LoVo (cell line): ENCODE measurements at regions not wholly inside any gene's neighbourhood (a gene's known extent, or its start where the extent isn't known, plus 50 kb on each side); places are given as distances from the start of the nearest gene placed in this dataset.

ENCODE experiments used
- DNase-seq: peaks from one replicate; pipeline ENCODE4 v3.0.0-alpha.2; 2016; ENCODE audit warnings: low spot score

DNA sequence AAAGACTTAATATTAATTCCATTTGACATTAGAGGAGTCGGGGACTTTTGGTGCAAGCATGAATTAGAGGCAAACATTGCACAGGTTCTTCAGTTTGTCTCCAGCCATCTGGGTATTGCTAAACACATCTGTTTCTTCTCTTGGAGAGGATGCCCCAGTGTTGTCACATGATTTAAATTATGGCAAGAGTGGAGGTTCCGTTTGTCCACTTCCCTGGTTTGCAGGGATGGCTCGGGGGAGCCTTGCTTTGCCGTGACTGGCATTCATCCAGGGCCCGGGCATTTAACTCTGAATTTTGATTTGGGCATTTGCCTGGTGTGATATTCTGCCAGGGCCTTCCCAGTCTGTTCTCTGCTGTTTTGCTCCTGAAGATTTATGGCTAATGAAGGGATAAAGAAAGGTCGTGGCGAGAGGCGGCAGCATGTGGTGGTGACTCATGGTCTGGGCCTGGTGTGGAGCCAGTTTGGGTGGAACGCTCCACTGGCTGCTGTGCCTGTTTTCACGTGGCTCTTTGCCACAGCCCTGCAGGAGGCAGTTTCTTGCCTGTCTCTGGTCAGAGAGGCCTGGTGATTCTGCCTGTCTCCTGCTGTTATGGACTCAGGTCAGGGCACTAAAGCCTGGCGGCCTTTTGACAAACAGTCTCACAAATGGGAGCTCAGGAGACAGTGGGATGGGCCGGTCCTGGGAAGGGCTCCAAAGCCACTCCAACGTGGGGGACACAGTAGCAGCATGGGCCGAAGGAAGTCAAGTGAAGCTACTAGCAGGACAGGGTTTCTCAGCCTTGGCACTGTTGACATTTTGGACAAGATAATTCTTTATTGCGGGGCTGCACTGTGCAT, 99.4 kb upstream of the PGRMC2 start:
- DNase-seq = peak; percentile 82

DNA sequence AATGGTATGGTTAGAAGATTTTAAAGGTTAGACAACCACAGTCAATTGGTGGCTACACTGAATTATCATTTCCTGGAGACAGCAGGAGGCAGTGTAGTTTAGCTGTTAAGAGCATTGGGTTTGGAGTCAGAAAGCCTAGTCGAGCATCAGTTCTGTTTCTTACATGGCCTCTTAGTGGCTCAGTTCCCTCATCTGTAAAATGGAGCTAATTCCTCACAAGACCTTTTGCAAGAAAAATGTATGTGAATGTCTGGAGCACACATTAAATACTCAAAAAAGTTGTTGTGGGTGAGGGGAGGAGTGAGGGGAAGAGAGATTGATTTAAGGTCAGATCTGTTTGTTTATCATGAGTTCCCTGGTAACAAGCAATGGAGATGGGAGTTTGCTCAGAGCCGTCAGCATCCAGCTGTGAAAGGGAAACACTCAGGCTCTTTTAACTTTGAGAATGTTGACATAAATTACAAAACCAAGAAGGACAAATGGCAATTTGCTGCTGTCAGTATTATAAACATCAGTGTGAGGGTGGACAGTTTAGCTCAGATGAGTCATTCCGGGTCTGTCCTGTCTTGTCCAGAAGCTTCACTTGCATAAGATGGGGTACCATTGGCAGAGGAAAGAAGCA, 98.2 kb upstream of the PGRMC2 start:
- no peak for DNase-seq

DNA sequence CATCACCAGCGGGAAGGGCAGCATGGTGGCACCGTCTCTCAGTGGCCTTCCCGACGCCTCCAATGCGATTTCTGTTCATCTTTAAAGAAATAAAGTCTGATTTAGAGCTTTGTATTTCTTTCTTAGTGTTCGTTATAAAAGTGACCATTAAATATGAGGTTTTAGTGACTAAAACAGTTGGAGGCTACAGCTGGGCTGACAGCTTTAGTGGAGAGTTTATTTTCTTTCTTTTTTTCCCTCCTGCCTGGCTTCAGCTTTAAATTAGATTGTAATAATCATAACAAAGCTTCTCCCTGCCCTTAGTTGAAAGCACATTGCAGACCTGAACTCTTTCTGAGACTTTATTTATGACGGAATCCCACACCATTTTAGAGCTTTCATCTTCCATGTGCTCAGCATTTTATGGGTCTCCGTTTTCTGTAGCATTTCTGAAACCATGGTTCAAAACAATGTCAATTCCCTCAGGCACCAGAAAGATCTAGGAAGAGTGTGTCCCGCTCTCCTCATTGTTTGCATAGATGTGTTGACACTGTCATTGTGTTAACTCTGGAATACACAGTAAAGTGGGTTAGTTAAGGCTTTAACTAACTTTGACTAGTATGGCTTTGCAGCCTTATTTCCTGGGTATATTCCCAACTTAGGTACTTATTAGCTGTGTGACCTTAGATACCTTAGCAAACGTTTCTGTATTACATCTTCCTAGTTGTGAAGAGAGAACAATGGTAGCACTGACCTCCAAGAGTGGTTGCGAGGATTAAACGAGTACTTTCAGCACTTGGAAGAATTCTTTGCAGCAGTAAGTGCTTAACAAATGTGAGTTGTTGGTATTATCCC, 97.4 kb upstream of the PGRMC2 start:
- no peak for DNase-seq

DNA sequence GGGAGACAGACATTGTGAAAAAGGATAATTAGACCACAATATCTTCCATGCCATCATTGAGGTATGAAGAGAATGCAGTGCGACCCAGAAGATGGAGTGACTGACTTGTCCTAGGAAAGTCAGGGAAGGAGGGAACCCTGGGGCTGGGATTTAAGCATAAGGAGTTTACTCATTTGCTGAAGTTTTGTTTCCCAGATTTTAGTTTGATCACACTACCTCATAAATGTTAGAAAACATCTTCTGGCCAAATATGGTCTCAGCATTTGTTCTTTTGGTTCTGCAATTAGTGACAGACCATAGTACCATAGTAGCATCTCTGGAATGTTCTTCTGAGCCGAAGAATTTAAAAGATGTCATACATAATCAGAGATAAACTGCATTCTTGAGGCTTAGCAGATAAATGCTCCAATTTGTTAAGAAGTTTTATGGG, 96.5 kb upstream of the PGRMC2 start:
- DNase-seq = no peak

DNA sequence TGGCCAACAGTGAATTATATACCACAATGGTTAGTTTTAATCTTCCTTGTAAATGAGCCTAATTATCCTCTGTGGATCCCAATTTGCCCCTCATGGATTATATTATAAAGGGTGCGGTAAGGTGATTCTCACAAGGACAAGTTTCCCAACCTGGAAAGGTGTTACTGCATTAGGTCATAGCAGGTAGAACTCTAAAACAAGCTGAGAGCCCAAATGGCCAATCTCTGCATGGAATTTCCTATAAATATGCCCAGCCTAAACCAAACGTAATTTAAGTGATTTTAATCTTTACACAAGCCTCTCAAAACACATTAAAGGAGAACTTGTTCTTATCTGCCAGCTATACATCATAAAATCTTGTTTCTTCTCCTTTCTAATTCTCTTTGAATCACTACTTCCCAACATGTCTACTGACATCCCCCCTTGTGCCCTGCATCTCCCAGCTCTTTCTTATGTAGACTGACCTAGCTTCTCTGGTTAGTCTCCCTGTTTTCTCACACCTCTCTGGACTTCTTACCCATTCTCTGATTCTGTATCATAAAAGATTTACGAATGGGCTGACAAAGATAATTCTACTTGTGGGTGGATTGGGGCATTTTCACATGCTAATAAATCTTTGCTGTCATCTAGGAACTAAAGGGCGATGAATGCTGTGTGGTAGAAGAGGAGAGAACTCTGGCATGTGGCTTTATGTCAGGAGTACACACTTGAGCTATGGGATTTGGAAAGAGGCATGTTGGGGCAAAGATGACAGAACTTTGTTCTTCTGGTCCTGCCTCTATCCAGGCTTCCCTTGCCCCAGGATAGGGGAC, 94.3 kb upstream of the PGRMC2 start:
- DNase-seq = no peak

DNA sequence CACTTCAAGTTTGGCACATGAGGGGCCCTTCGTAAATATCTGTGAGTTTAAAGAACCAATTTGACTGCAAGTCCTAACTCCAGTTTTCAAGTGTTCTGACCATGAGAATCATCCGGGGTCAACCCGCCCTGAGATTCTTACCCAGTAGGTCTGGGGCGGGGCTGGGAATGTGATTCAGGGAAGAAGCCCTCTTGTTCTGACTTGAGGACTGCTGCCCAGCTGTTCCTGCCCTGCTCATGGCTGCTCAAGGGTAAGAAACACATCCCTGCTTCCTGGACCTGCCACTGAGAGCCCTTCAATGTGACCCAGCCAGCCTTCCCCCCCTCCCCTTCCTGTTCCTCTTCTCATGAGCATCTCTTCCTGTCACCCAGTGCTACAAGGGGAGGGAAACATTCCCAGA, 92.7 kb upstream of the PGRMC2 start:
- DNase-seq = no peak

DNA sequence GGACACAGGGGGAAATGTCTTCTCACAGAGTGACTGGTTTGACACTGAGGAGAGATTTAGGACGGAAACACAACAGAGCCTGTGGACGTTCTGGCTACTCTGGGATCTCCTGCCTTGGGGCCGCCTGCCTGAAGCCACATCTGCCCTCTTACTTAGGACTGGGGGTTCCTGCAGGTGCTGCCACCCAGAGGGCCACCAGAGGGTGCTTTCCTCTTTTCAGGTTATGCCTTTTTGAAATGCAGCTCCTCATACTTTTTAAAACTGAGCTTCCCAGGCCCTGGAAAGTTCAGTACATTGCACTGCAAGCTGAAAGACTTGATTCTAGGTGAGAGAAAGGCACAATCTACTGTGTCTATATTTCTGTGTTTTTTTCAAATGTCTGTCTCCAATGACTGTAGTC, 92.2 kb upstream of the PGRMC2 start:
- DNase-seq = peak; percentile 9

DNA sequence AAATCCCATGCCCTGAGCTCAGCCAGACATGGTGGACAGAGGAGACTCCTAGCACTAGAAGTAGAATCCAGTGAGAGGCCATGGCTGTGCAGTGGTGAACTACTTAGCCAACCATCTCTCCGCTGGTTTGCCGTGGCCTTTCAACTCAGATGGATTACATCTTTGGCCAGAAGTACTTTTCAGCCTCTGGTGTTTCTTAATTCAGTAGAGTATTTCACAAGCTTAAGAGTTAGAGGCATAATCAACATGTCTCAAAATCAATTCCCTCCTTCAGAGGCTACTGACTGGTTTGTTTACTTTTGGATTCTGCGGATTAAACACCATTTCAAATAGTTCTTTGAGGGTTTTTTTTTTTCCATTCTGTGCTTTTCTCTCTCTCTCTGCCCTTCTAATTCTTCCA, 91.1 kb upstream of the PGRMC2 start:
- no peak for DNase-seq

DNA sequence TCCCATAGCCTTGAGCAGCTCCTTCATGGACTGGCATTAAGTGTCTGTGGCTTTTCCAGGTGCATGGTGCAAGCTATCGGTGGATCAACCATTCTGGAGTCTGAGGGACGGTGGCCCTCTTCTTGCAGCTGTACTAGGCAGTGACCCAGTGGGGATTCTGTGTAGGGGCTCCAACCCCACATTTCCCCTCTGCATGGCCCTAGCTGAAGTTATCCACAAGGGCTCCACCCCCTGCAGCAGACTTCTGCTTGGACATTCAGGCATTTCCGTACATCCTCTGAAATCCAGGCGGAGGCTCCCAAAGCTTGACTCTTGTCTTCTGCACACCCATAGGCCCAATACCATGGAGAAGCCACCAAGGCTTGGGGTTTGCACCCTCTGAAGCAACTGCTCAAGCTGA, 89.3 kb upstream of the PGRMC2 start:
- DNase-seq = no peak

DNA sequence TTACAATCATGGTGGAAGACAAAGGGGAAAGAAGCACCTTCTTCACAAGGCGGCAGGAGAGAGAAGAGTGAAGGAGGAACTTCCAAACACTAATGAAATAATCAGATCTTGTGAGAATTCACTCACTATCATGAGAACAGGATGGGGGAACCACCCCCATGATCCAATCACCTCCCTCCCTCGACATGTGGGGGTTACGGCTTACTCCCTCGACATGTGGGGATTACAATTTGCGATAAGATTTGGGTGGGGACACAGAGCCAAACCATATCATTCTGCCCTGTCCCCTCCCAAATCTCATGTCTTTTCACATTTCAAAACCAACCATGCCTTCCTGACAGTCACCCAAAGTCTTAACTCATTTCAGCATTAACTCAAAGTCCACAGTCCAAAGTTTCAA, 88.7 kb upstream of the PGRMC2 start:
- no peak for DNase-seq

DNA sequence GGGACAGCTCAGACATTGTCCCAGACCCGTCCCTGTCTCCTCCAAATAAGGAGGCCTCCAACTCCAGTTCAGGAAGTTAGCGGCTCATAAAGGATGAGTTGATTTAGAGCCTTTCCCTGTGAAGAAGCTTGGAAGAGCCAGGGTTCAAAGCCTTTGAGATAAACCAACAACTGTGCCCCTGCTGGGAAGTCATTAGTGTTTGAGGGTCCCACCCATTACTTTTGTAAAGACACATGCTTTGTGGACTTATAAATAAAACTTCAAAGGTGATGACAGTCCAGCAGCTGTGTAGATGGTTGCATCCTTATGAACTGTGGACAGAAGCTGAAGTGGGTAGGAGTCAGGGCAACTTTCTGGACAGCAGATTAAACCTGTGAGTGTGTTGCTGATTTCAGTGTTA, 86.0 kb upstream of the PGRMC2 start:
- DNase-seq = no peak

DNA sequence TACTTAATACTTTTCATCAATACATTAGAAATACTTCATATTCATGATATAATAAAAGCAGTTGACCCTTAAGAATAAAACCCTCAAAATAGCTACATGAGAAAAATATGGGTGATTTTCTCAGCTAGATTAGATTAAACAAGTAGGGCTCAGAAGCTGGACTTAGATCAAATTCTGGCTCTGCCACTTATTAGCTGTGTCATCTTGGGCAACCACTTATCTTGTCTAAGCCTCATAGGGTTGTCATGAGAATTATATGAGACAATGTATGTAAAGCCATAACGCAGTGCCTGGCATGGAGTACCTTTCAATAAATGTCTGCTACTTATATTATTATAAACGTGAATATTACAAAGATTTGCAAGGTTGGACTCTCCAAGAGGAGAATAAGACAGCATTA, 84.3 kb upstream of the PGRMC2 start:
- DNase-seq = no peak

DNA sequence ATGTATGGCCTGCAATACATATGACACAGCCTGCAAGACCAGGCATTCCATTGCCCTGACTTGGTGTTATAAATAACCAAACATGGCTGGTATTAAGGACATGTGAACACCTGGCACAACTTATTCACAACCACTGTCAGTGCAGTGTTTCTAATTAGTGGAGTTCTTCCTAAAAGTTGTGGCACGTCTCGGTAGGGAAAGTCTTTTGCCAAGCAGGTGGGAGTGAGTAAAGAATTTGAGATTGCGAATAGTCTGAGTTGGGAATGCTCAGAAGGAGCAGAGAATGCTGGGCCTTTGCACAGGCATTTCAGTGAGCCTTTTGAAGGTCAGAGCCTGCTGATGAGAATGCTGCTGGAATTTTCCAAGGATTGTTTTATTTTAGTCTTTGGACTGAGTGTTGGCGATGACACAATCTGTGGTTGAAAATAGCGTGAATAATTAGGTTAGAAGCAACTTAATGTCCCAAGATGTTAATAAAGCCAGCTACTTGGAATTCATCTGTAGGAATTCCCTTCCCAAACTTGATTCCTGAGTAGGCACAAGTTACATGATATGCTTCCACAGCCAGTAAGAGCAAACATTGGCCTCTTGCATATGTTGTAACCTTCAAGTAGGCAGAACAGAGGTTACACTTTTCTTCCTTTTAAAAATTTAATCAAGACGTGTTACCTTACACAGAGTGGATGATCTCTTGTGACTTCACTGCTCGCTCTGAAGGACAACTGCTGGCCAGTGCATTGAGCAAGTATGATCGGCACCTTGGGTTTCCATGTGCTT, 83.6 kb upstream of the PGRMC2 start:
- DNase-seq = no peak

DNA sequence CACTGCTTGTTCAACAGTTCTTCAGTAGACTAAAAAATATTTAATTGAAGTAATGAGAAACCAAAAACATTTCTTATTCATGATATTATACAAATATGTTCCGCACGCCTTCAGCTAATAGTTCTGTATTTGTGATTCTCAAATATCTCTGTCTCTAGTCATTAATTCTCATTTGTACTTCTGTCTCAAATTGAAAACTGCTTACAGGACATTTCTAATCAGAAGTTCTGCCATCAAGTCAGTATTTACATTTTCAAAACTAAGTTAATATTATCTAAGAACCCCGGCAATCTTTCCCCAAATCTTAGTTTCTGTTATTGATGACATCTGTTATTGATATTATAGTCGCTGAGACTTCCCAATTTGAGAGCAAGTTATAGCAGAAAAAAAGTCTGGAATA, 78.6 kb upstream of the PGRMC2 start:
- DNase-seq = no peak

DNA sequence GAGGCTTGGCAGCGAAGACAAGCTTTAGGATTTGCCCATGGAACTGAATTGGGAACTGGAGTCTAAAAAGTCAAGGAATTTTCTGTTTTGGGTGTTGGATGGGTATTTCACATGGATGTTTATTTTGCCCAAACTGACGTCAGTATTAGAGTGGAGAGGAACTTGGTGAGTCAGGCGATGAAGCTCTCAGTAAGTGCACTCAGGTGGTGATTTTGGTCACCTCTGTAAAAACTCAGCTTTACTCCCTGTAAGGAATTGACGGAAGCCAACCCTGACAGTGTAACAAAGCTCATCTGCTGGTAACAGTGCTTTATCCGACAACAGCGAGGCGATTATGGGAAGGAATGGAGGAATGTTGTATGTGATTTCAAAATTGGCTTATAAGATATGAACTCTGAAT, 77.0 kb upstream of the PGRMC2 start:
- DNase-seq = no peak

DNA sequence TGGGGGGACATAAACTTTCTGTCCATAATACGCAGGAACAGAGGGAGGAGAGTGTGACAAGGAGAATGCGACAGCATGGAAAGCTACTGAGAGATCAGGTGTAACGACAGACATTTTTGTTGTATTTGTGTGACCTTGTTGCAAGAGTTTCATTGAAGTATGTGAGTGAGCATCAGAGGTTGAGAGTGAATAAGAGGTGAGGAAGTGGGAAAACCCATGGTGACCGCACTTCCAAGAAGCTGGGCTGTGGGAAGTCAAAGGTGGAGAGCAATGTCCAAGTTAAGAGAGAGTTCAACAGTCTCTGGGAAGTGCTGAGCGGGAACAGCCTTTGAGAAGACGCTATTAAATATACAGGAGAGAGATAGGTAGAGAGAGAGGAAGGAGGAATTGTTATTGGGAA, 76.4 kb upstream of the PGRMC2 start:
- no peak for DNase-seq

DNA sequence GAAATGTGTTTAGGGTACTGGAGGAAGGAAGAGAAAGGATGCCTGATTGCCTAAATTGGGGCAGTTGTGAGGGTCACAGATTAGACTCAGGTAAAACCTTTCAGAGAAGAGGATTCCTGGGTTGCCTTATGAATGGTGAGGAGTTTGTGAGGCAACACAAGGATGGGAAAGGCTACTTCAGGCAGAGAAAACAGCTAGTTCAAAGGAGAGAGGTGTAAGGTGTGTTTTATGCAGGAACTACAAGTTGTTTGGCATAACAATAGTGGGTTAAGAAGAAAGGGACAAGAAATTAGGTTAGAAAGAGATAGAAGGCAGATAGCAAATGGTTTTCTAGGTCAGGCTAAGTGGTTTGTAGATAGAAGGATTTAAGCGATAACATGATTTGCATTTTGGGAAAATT, 75.1 kb upstream of the PGRMC2 start:
- DNase-seq = no peak

DNA sequence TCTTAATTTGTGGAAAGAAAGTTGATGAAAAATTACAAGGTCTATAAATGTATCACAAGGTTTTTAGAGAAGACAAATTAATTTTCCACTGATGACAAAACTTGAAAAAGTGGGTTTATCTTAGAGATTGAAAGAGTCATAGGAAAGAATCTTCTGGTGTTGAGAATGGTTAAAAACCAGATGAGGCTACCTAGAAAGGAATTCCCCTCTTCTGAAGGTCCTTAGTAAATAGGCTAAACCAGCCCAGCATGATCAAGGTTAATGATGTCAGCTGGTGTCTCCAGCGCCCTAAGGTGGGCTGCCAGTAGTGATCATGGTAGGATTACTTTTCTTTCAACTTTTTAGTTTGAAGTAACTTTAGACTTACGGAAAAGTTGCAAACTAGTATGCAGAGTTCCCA, 71.8 kb upstream of the PGRMC2 start:
- DNase-seq = no peak

DNA sequence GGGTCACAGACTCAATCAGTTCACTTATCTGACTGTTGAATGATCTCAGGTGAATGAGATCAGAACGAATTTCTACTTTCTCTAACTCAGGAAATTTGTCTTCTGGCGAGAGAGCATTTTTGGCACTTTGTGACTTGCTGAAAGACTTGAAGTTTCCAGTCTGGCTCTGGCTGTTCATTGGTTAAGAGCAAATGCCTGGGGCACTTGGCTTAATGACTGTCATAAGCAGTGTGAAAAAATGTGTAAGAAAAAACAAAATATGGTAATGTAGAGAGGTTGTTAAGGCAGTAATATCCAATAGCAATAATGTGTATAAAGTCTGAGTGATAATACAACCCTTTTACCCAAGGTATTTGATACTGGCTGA, 71.3 kb upstream of the PGRMC2 start:
- no peak for DNase-seq

DNA sequence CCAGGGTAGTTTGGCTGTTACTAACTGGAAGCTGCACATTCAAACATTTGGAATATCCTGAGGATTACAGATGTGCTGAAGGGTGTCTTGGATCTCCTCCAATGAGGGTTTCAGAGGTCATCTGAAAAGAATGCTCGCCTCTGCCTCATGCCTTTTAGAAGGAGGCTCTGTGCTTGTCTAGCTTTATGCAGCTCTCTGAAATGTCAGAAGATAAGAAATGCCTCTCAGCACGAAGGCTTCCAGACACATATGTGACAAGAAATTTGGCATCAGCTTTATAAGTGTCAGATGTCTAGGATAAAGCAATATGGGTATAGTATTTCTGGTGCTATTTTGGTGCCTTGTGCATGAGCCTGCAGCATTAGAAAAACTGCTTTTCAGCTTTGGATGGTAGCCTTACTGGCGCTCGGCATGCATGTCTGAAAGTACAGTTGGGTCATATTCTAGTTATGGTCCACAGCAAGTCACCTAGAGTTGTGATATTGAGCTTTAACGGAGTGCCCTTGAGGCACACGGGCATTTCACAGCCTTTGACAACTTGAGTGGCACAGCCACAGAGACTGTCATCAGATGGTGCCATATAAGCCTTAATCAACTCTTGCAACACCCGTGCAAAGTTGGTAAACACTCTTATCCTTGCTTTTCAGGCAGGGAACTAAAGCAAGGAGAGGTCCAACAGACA, 70.8 kb upstream of the PGRMC2 start:
- no peak for DNase-seq

DNA sequence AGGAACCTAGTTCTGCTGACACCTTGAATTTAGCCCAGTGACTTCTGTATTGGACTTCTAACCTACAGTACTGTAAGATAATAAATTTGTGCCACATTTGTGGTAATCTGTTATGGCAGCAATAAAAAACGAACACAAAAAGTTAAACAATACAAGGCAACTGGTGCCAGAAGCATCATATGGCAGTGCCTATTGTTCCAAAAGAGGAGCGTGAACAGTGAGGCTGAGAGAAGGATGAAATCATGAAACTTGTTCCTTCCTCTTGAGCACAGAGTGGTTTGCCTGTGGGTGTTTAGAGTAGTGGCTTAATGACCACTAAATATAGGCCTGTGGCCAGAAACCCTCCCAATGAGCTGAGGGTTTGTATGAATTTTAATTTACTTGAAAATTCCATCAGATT, 69.7 kb upstream of the PGRMC2 start:
- DNase-seq = no peak
